HCT116 (cell line): ENCODE measurements at regions not wholly inside any gene's neighbourhood (a gene's known extent, or its start where the extent isn't known, plus 50 kb on each side); places are given as distances from the start of the nearest gene placed in this dataset.

Experiments
- CEBPB ChIP-seq: IDR thresholded peaks from 2 replicates; pipeline ENCODE4 v1.6.1; 2012; ENCODE audit warnings: low read depth
- EZH2 ChIP-seq: fragments of 200-600 bp; sonication (generic); IDR thresholded peaks from 2 replicates; pipeline ENCODE4 v1.6.1; 2017; ENCODE audit warnings: antibody characterized with exemption, mixed run types
- EZH2phosphoT487 ChIP-seq: fragments of 200-600 bp; IDR thresholded peaks from 2 replicates; pipeline ENCODE4 v1.6.1; 2018; ENCODE audit warnings: antibody characterized with exemption, borderline replicate concordance
- POLR2A ChIP-seq: IDR thresholded peaks from 2 replicates; pipeline ENCODE4 v1.7.0; 2011; ENCODE audit warnings: borderline replicate concordance; ENCODE audit not compliant: insufficient read depth, insufficient read length; ENCODE audit errors: extremely low read depth
- POLR2AphosphoS5 ChIP-seq: IDR thresholded peaks from 2 replicates; pipeline ENCODE4 v1.6.1; 2011; ENCODE audit warnings: mild to moderate bottlenecking, low read depth, low read length, moderate library complexity
- SIN3A ChIP-seq: IDR thresholded peaks from 2 replicates; pipeline ENCODE4 v1.6.1; 2012; ENCODE audit warnings: low read depth
- SP1 ChIP-seq: IDR thresholded peaks from 2 replicates; pipeline ENCODE4 v1.6.1; 2012; ENCODE audit warnings: low read depth
- TCF7L2 ChIP-seq: IDR thresholded peaks from 2 replicates; pipeline ENCODE4 v1.7.0; 2011; ENCODE audit warnings: borderline replicate concordance, inconsistent platforms; ENCODE audit not compliant: insufficient read depth, insufficient read length; ENCODE audit errors: extremely low read depth
- ZFX ChIP-seq: fragments of 450-650 bp; IDR thresholded peaks from 2 replicates; pipeline ENCODE4 v1.6.1; 2017
- ZNF274 ChIP-seq: fragments of 200-500 bp; sonication (Bioruptor generic); IDR thresholded peaks from 2 replicates; pipeline ENCODE4 v1.6.1; 2014; ENCODE audit warnings: mild to moderate bottlenecking, low read depth, low read length, inconsistent platforms
- TF ChIP-seq, protein P1 (sequence below), 3 experiments: fragments of 200-600 bp in 1 of 3; sonication (generic) in 1 of 3; IDR thresholded peaks in 2 of 3; conservative IDR thresholded peaks in 1 of 3; 2 replicates each; pipeline ENCODE4 v1.5.1; 2012 to 2017; ENCODE audit warnings: low read depth in 2 of 3, low read length in 2 of 3, antibody characterized with exemption in 1 of 3, borderline replicate concordance in 1 of 3, control low read depth in 1 of 3, mild to moderate bottlenecking in 1 of 3, mixed read lengths in 1 of 3, mixed run types in 1 of 3, moderate library complexity in 1 of 3; ENCODE audit not compliant: insufficient read depth in 1 of 3
- TF ChIP-seq, protein P2 (sequence below): IDR thresholded peaks from 2 replicates; pipeline ENCODE4 v1.6.1; 2012
- TF ChIP-seq, protein P3 (sequence below): IDR thresholded peaks from 2 replicates; pipeline ENCODE4 v1.6.1; 2012; ENCODE audit warnings: low read depth

DNA sequence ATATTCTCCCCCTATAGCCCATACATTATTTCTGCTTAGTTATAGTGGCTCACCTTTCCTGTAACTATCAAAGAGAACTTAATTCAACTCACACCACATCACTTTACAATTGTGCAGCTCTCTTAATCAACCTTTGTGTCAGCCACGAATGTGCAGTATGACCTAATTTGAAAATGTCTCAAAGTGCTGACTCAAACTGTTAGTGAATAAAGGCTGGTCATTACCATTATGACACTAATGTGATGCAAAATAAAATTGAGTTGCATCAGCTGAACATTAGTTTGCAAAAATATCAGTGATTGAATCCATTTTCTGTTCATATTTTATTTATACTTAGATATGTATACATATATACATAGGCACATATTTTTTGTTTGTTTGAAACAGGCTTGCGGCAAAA lies 251.8 kb downstream of the MEIS1 start:
- TF ChIP-seq, protein P1, sequence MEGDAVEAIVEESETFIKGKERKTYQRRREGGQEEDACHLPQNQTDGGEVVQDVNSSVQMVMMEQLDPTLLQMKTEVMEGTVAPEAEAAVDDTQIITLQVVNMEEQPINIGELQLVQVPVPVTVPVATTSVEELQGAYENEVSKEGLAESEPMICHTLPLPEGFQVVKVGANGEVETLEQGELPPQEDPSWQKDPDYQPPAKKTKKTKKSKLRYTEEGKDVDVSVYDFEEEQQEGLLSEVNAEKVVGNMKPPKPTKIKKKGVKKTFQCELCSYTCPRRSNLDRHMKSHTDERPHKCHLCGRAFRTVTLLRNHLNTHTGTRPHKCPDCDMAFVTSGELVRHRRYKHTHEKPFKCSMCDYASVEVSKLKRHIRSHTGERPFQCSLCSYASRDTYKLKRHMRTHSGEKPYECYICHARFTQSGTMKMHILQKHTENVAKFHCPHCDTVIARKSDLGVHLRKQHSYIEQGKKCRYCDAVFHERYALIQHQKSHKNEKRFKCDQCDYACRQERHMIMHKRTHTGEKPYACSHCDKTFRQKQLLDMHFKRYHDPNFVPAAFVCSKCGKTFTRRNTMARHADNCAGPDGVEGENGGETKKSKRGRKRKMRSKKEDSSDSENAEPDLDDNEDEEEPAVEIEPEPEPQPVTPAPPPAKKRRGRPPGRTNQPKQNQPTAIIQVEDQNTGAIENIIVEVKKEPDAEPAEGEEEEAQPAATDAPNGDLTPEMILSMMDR (IDR thresholded peaks at IDR 0.05 in 2 of 3, conservative IDR thresholded peaks at IDR 0.05 in 1 of 3; ENCODE audit: borderline replicate concordance in 1 of 3, insufficient read depth in 1 of 3, low read depth in 2 of 3, low read length in 2 of 3) = no peak
- TF ChIP-seq TCF7L2 (no peak), ZFX (no peak), POLR2A (no peak), SP1 (no peak), EZH2 (no peak), POLR2AphosphoS5 (no peak), ZNF274 (no peak), CEBPB (no peak), EZH2phosphoT487 (no peak), SIN3A (no peak)
- TF ChIP-seq, protein P2, sequence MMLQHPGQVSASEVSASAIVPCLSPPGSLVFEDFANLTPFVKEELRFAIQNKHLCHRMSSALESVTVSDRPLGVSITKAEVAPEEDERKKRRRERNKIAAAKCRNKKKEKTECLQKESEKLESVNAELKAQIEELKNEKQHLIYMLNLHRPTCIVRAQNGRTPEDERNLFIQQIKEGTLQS = no peak
- TF ChIP-seq, protein P3, sequence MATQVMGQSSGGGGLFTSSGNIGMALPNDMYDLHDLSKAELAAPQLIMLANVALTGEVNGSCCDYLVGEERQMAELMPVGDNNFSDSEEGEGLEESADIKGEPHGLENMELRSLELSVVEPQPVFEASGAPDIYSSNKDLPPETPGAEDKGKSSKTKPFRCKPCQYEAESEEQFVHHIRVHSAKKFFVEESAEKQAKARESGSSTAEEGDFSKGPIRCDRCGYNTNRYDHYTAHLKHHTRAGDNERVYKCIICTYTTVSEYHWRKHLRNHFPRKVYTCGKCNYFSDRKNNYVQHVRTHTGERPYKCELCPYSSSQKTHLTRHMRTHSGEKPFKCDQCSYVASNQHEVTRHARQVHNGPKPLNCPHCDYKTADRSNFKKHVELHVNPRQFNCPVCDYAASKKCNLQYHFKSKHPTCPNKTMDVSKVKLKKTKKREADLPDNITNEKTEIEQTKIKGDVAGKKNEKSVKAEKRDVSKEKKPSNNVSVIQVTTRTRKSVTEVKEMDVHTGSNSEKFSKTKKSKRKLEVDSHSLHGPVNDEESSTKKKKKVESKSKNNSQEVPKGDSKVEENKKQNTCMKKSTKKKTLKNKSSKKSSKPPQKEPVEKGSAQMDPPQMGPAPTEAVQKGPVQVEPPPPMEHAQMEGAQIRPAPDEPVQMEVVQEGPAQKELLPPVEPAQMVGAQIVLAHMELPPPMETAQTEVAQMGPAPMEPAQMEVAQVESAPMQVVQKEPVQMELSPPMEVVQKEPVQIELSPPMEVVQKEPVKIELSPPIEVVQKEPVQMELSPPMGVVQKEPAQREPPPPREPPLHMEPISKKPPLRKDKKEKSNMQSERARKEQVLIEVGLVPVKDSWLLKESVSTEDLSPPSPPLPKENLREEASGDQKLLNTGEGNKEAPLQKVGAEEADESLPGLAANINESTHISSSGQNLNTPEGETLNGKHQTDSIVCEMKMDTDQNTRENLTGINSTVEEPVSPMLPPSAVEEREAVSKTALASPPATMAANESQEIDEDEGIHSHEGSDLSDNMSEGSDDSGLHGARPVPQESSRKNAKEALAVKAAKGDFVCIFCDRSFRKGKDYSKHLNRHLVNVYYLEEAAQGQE = no peak
